ENCODE measurements at regions not wholly inside any gene's neighbourhood (a gene's known extent, or its start where the extent isn't known, plus 50 kb on each side); places are given as distances from the start of the nearest gene placed in this dataset.

DNA sequence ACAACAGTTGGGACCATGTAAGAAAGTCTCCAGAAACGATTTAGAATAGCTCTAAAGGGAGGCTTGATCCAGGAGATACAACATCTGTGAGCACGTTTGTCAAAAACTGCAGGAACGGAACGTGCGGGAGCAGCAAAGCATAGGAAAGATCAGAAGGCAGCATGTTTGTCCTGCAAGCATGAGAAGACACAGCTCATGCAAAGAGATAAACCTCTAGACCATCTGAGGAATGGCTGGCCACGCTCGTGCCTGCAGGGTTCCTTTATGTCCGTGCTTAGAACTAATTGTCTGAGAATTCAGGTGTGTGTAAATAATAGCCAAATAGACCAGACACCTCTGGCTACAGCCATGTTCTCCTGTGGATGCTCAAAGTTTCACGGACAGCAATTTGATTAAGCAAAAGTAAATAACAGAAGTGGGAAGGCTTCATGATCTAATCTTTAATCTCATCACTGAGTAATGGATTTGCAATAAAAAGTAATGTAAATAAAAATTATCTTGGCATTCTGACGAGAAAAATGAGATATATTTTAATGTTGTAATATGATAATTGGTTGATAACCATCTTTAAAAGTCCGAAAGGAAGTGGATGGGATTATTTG is 534.8 kb upstream of the CDH7 start:
- WGBS (ENCODE audit: missing lambda C conversion rate), result 15% methylated on average over 9 of the region's 11 CpGs
- no peak for ATAC-seq
- Histone ChIP-seq H3K4me3 (no peak overlapping the region), H3K27ac (no peak overlapping the region), H3K4me2 (no peak overlapping the region), H3K4me1 (no peaks in the 10 kb centered on the region), H3K9me3 (no peaks in the 10 kb centered on the region)
- TF ChIP-seq CBX8 (IDR thresholded peaks at IDR 0.05) (no peak), NPAS2 (CRISPR knock-in tag; IDR thresholded peaks at IDR 0.05; ENCODE audit: borderline replicate concordance) (no peak), SMC3 (IDR thresholded peaks at IDR 0.05) (no peak), KDM1A (IDR thresholded peaks at IDR 0.05; ENCODE audit: low read depth) (no peak), HOXA7 (CRISPR knock-in tag; IDR thresholded peaks at IDR 0.05) (no peak), ZNF302 (CRISPR knock-in tag; IDR thresholded peaks at IDR 0.05) (no peak), RNF2 (IDR thresholded peaks at IDR 0.05; ENCODE audit: borderline replicate concordance, low read depth) (no peak), ESRRA (IDR thresholded peaks at IDR 0.05; ENCODE audit: borderline replicate concordance, low read length) (no peak), CHD2 (IDR thresholded peaks at IDR 0.05; ENCODE audit: low read length, partially characterized antibody) (no peak), HEYL (CRISPR knock-in tag; IDR thresholded peaks at IDR 0.05) (no peak), CEBPB (IDR thresholded peaks at IDR 0.05) (no peak), NR3C1 (IDR thresholded peaks at IDR 0.05) (no peak), EP300 (IDR thresholded peaks at IDR 0.05) (no peak), MYC (IDR thresholded peaks at IDR 0.05; ENCODE audit: borderline replicate concordance, low read length) (no peak), ZSCAN20 (CRISPR knock-in tag; IDR thresholded peaks at IDR 0.05) (no peak)
- TF ChIP-seq, protein P1, sequence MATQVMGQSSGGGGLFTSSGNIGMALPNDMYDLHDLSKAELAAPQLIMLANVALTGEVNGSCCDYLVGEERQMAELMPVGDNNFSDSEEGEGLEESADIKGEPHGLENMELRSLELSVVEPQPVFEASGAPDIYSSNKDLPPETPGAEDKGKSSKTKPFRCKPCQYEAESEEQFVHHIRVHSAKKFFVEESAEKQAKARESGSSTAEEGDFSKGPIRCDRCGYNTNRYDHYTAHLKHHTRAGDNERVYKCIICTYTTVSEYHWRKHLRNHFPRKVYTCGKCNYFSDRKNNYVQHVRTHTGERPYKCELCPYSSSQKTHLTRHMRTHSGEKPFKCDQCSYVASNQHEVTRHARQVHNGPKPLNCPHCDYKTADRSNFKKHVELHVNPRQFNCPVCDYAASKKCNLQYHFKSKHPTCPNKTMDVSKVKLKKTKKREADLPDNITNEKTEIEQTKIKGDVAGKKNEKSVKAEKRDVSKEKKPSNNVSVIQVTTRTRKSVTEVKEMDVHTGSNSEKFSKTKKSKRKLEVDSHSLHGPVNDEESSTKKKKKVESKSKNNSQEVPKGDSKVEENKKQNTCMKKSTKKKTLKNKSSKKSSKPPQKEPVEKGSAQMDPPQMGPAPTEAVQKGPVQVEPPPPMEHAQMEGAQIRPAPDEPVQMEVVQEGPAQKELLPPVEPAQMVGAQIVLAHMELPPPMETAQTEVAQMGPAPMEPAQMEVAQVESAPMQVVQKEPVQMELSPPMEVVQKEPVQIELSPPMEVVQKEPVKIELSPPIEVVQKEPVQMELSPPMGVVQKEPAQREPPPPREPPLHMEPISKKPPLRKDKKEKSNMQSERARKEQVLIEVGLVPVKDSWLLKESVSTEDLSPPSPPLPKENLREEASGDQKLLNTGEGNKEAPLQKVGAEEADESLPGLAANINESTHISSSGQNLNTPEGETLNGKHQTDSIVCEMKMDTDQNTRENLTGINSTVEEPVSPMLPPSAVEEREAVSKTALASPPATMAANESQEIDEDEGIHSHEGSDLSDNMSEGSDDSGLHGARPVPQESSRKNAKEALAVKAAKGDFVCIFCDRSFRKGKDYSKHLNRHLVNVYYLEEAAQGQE (IDR thresholded peaks at IDR 0.05), result no peak
- TF ChIP-seq, protein P2, sequence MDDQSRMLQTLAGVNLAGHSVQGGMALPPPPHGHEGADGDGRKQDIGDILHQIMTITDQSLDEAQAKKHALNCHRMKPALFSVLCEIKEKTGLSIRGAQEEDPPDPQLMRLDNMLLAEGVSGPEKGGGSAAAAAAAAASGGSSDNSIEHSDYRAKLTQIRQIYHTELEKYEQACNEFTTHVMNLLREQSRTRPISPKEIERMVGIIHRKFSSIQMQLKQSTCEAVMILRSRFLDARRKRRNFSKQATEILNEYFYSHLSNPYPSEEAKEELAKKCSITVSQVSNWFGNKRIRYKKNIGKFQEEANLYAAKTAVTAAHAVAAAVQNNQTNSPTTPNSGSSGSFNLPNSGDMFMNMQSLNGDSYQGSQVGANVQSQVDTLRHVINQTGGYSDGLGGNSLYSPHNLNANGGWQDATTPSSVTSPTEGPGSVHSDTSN (IDR thresholded peaks at IDR 0.05), result no peak
- ChIA-PET CTCF (no interaction called here), POLR2A (no interaction called here)
- FAIRE-seq, result no peak
- no peak for DNase-seq (ENCODE audit: low read depth in 1 of 2, low spot score in 1 of 2)

DNA sequence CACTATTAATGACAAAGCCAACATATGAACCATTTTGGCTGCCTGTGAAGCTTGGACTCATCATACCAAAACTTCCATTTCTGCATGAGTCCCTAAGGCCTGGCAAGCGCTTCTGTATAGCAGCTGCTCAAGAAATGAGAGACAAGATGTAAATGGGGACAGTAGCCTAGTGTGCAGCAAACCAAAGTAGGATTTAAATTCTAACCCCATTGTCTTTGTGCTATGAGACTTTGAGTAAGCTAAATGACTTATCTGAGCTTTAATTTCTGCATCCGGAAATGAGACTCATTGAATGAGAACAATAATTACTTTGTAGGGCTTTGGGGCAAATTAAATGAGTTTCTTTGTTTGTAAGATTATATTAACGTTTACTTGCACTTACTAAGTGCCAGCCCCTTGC is 536.4 kb upstream of the CDH7 start:
- CTCF ChIA-PET, result no interaction called here

More for the DNA sequence above, 536.4 kb upstream of the CDH7 start:
- POLR2A ChIA-PET, result no interaction called here
- ATAC-seq, result no peak
- H3K27ac ChIP-seq, result no peak overlapping the region
- TF ChIP-seq, protein P3, sequence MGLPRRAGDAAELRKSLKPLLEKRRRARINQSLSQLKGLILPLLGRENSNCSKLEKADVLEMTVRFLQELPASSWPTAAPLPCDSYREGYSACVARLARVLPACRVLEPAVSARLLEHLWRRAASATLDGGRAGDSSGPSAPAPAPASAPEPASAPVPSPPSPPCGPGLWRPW (IDR thresholded peaks at IDR 0.05), result no peak
- TF ChIP-seq, protein P4, sequence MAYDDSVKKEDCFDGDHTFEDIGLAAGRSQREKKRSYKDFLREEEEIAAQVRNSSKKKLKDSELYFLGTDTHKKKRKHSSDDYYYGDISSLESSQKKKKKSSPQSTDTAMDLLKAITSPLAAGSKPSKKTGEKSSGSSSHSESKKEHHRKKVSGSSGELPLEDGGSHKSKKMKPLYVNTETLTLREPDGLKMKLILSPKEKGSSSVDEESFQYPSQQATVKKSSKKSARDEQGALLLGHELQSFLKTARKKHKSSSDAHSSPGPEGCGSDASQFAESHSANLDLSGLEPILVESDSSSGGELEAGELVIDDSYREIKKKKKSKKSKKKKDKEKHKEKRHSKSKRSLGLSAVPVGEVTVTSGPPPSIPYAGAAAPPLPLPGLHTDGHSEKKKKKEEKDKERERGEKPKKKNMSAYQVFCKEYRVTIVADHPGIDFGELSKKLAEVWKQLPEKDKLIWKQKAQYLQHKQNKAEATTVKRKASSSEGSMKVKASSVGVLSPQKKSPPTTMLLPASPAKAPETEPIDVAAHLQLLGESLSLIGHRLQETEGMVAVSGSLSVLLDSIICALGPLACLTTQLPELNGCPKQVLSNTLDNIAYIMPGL (CRISPR knock-in tag; IDR thresholded peaks at IDR 0.05; ENCODE audit: borderline replicate concordance), result no peak
- no peak for TF ChIP-seq HOXA7 (CRISPR knock-in tag; IDR thresholded peaks at IDR 0.05)
- no peak for TF ChIP-seq RAD21 (conservative IDR thresholded peaks at IDR 0.05 in 1 of 2, IDR thresholded peaks at IDR 0.05 in 1 of 2)
- TF ChIP-seq PHF8 (IDR thresholded peaks at IDR 0.05; ENCODE audit: borderline replicate concordance, low read depth), result no peak
- TF ChIP-seq EHF (CRISPR knock-in tag; IDR thresholded peaks at IDR 0.05), result no peak
- no peak for TF ChIP-seq POLR2AphosphoS2 (conservative IDR thresholded peaks at IDR 0.05; ENCODE audit: low read length)
- no peak for TF ChIP-seq RARB (CRISPR knock-in tag; IDR thresholded peaks at IDR 0.05)
- TF ChIP-seq TFCP2L1 (CRISPR knock-in tag; IDR thresholded peaks at IDR 0.05), result no peak
- no peak for TF ChIP-seq EP300 (IDR thresholded peaks at IDR 0.05)
- no peak for TF ChIP-seq FOSB (CRISPR knock-in tag; IDR thresholded peaks at IDR 0.05)
- TF ChIP-seq, protein P5, sequence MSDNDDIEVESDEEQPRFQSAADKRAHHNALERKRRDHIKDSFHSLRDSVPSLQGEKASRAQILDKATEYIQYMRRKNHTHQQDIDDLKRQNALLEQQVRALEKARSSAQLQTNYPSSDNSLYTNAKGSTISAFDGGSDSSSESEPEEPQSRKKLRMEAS (IDR thresholded peaks at IDR 0.05), result no peak
- no peak for TF ChIP-seq BHLHE40 (IDR thresholded peaks at IDR 0.05; ENCODE audit: low read depth, low read length)
- 27% methylated on average over 3 of the region's 3 CpGs for WGBS (ENCODE audit: missing lambda C conversion rate)
- FAIRE-seq, result no peak
- H3K4me1 ChIP-seq, result no peaks in the 10 kb centered on the region
- no peak overlapping the region for H3K4me3 ChIP-seq
- no peak for DNase-seq (ENCODE audit: low read depth in 1 of 2, low spot score in 1 of 2)
- H3K9me3 ChIP-seq, result no peaks in the 10 kb centered on the region
- no peak overlapping the region for H3K4me2 ChIP-seq
